ENCODE measurements at regions not wholly inside any gene's neighbourhood (a gene's known extent, or its start where the extent isn't known, plus 50 kb on each side); places are given as distances from the start of the nearest gene placed in this dataset.
"Not testable (repeated sequence)": the region's sequence is repeated elsewhere in the genome, so short reads cannot be mapped to it uniquely, and the experiment has no call there.

DNA sequence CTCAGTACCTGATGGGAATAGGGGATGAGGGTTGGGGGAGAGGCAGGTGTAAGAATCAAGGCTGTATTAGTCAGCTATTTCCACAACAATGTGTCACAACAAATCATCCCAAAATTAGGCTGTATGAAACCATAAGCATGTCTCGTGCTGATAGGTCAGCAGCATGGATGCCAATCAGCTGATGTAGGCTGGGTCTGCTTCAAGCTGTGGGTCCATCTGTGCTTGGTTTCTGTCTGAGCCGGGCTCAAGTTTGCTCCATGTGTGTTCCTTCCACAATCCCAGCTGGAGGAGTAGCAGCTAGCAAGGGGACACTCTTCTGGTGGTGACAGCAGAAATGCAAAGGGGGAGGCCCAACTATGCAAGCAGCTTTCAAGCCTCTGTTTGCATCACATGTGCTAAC, 97.9 kb upstream of the ZNF746 start:
- no peak for DNase-seq
- no peak for TF ChIP-seq POLR2A (IDR thresholded peaks at IDR 0.05; ENCODE audit: low read length)
- no peak for TF ChIP-seq GATA1 (IDR thresholded peaks at IDR 0.05; ENCODE audit: low read depth, low read length)

DNA sequence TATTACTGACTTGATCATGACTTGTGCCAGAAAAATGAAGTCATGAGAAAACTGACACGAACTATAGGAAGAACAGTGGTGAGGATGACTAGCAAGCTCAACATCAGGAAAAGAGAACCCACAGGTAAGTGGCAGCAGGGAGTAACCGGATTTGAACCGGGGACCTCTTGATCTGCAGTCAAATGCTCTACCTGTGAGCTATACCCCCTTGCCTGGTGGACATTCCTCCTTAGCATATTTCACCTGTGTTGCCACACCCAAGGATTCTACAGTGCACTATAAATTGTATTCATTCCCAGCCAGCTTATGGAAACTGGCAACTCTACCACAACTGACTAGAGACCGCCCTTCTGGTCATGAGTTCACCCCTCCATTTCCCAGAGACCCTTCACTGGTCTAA, 97.5 kb upstream of the ZNF746 start:
- DNase-seq, result no peak
- TF ChIP-seq POLR2A (IDR thresholded peaks at IDR 0.05; ENCODE audit: low read length) (no peak), GATA1 (IDR thresholded peaks at IDR 0.05; ENCODE audit: low read depth, low read length) (no peak)

DNA sequence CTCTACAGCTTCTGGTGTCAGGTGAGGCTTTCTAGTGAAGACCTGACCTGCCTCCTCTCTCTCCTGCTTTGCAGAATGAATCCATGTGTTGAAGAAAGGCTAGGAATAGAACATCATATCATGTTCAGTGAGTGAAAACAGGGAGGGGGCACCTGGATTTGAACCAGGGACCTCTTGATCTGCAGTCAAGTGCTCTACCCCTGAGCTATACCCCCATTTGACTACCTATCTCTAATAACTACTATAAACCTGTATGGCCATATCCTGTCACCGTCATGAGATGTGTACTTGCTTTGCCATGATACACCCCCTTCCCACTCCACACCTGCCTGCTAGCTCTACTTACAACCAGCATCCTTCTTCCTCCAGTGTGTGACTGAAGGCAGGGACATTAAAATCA, 91.3 kb upstream of the ZNF746 start:
- DNase-seq, result no peak
- TF ChIP-seq GATA1 (IDR thresholded peaks at IDR 0.05; ENCODE audit: low read depth, low read length) (no peak), POLR2A (IDR thresholded peaks at IDR 0.05; ENCODE audit: low read length) (no peak)

DNA sequence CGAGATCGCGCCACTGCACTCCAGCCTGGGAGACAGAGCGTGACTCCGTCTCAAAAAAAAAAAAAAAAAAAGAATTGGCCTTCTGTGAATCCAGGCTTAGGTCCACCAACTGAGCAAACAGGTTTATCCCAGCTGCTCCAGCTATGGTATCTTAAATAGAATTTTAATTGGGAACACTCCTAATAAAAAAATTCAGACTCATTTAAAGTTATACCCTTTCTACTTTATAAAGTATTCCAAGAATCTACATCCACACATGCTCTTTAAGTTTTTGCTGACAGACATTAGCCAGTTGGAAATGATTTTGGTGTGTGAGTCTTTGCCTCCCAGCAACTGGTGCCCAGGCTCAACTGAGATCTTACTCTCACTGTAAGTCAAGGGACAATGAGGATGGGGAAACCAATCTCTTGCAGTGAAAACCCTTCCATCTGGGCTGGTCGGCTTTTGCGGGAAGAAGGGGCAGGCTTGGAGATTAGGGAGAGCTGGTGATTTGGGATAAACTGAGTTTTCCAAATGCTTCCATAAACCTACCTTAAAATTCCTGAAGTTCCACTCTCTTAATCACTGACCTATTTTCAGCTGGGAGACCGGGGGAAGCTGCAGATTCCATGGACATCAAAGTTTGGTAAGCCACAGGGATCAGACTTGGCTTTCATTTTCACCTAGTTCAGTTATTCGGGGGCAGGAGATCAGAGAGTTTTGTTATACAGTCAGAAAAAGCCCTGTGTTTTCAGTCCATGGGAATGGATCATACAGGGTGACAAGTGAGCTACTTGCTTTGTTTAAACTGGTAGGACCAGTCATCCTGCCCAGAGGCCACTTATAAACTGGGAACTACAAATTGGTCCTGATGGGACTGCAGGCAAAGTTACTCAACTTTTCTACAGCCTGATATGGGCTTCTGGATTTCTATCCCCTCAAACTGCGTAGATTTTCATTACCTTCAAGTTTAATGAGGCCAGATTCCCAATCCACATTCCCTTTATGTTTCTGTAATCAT, 89.3 kb upstream of the ZNF746 start:
- no peak for DNase-seq
- TF ChIP-seq GATA1 (IDR thresholded peaks at IDR 0.05; ENCODE audit: low read depth, low read length) (no peak), POLR2A (IDR thresholded peaks at IDR 0.05; ENCODE audit: low read length) (no peak)

DNA sequence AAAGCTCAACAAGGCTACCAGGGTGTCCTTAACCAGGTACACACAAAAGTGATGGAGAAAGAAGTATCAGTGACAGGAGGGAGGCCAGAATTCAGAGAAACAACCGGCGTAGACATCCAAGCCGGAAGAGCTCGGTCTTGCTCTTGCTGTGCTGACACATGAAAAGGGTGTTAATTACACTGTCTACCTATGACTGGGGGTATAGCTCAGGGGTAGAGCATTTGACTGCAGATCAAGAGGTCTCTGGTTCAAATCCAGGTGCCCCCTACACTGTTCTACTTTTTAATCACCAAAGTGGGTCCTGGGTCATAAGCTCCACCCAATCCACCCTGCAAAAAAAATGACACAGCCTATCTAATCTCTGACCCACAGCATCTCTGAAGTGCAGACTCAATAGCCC, 86.9 kb upstream of the ZNF746 start:
- peak in 1 of 2 experiments; percentile 5 for DNase-seq

DNA sequence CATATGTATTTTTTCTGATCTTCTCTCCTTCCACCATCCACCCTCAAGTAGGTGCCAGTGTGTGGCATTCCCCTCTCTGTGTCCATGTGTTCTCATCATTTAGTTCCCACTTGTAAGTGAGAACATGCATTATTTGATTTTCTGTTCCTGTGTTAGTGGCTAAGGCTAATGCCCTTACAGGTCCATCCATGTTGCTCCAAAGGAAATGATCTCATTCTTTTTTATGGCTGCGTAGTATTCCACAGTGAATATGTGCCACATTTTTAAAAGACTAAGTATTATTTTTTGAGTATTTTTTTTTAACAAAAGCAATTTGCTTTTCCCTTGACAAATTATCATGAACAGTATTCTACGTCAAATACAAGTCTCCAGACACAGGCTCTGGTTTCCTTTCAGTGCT, 86.4 kb upstream of the ZNF746 start:
- TF ChIP-seq GATA1 (IDR thresholded peaks at IDR 0.05; ENCODE audit: low read depth, low read length) (no peak), POLR2A (IDR thresholded peaks at IDR 0.05; ENCODE audit: low read length) (no peak)
- no peak for DNase-seq

More for the DNA sequence above, 86.9 kb upstream of the ZNF746 start:
- TF ChIP-seq GATA1 (IDR thresholded peaks at IDR 0.05; ENCODE audit: low read depth, low read length) (no peak), POLR2A (IDR thresholded peaks at IDR 0.05; ENCODE audit: low read length) (no peak)

DNA sequence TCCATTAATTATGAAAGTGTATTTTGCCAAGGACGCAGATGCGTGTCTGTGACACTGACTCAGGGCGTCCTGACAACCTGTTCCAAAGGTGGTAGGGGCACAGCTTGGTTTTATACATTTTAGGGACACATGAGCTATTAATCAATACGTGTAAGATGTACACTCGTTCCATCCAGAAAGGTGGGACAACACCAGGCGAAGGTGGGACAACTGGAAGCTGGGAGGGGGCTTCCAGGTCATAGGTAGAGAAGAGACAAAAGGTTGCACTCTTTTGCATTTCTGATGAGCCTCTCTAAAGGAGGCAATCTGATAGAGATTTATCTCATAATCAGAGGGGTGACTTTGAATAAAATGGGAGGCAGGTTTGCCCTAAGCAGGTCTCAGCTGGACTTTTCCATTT, 82.7 kb upstream of the ZNF746 start:
- DNase-seq, result no peak
- no peak for TF ChIP-seq GATA1 (IDR thresholded peaks at IDR 0.05; ENCODE audit: low read depth, low read length)
- TF ChIP-seq POLR2A (IDR thresholded peaks at IDR 0.05; ENCODE audit: low read length), result no peak

DNA sequence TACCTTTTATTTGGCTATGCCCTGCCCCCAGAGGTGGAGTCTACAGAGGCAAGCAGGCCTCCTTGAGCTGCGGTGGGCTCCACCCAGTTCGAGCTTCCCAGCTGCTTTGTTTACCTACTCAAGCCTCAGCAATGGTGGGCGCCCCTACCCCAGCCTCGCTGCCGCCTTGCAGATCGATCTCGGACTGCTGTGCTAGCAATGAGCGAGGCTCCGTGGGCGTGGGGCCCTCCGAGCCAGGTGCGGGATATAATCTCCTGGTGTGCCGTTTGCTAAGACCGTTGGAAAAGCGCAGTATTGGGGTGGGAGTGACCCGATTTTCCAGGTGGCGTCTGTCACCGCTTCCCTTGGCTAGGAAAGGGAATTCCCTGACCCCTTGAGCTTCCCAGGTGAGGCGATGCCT, 81.8 kb upstream of the ZNF746 start:
- not testable (repeated sequence) for DNase-seq

DNA sequence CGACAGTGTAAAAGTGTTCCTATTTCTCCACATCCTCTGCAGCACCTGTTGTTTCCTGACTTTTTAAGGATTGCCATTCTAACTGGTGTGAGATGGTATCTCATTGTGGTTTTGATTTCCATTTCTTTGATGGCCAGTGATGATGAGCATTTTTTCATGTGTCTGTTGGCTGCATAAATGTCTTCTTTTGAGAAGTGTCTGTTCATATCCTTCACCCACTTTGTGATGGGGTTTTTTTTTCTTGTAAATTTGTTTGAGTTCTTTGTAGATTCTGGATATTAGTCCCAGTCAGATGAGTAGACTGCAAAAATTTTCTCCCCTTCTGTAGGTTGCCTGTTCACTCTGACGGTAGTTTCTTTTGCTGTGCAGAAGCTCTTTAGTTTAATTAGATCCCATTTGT, 76.8 kb upstream of the ZNF746 start:
- not testable (repeated sequence) for DNase-seq

DNA sequence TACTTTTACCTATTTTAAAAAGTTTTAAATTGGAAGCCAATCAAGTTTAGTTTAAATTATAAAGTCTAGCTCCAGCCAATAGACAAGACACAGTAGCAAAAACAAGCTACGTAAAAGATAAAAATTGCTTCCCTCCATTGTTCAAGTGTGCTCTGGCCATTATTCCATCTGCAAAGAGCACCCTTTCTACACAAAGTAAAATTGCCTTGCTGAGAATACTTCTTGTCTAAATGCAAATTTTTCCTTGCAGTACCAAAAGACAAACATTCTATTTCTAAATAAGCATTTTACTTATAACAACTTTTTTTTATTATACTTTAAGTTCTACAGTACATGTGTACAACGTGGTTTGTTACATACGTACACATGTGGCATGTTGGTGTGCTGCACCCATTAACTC, 75.9 kb upstream of the ZNF746 start:
- peak in 1 of 2 experiments; percentile 20 for DNase-seq
- TF ChIP-seq GATA1 (IDR thresholded peaks at IDR 0.05; ENCODE audit: low read depth, low read length) (no peak), POLR2A (IDR thresholded peaks at IDR 0.05; ENCODE audit: low read length) (no peak)

DNA sequence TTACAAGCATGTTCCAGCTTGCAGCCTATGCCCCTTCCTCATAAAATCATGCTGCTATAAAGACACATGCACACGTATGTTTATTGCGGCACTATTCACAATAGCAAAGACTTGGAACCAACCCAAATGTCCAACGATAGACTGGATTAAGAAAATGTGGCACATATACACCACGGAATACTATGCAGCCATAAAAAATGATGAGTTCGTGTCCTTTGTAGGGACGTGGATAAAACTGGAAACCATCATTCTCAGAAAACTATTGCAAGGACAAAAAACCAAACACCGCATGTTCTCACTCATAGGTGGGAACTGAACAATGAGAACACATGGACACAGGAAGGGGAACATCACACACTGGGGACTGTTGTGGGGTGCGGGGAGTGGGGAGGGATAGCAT, 75.3 kb upstream of the ZNF746 start:
- DNase-seq, result not testable (repeated sequence)

DNA sequence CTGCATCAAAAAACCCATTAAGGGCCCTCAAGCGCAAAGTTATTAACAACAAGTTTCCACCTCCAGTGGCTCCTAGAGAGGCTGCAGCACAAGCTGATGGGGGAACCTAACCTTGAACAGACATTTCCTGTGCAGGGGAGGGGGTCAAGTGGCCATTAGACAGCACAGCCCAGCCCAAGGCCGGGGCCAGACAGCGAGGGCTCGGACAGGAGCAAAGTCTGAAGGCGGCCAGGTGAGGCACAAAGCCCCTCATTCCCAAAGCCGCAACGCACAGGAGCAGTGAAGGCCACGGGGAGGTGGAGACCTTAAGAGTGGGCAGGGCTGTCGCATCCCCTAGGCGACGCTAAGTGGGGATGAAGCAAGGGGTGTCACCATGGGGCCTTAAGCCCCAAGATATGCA, 73.2 kb upstream of the ZNF746 start:
- DNase-seq, result no peak
- TF ChIP-seq POLR2A (IDR thresholded peaks at IDR 0.05; ENCODE audit: low read length), result no peak
- no peak for TF ChIP-seq GATA1 (IDR thresholded peaks at IDR 0.05; ENCODE audit: low read depth, low read length)

DNA sequence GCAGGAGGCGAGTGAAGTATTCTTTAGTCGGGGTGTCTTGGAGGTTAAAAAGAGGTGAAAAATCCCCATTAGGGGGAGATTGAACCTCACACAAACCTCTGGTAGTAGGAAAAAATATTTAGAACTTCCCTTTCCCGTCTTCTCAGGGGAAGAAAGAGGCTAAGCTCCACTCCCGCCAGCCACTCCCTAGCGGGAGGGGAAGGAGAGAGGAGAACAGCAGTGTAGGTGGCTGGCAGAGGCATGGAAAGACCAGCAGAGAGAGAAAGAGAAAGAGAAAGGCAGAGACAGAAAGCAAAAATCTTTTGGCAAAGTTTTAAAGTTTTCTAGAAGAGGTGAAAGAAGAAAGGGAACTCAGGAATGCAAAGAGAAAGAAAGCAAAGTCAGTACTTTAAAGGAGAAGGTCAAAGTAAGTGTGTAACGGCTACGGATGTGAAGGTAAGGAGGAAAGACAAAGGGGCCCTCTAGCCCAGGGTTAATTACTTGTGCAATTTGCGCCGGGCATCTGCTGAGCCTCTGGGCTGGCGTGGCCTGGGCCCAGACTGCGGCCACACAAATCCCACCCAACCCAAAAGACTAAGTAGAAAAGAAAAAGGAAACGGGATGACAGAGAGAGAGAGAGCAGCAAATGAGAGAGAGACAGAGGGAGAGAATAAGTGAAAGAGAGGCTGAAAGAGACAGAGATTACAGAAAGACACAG, 72.3 kb upstream of the ZNF746 start:
- no peak for TF ChIP-seq POLR2A (IDR thresholded peaks at IDR 0.05; ENCODE audit: low read length)
- TF ChIP-seq GATA1 (IDR thresholded peaks at IDR 0.05; ENCODE audit: low read depth, low read length), result no peak
- DNase-seq, result no peak

DNA sequence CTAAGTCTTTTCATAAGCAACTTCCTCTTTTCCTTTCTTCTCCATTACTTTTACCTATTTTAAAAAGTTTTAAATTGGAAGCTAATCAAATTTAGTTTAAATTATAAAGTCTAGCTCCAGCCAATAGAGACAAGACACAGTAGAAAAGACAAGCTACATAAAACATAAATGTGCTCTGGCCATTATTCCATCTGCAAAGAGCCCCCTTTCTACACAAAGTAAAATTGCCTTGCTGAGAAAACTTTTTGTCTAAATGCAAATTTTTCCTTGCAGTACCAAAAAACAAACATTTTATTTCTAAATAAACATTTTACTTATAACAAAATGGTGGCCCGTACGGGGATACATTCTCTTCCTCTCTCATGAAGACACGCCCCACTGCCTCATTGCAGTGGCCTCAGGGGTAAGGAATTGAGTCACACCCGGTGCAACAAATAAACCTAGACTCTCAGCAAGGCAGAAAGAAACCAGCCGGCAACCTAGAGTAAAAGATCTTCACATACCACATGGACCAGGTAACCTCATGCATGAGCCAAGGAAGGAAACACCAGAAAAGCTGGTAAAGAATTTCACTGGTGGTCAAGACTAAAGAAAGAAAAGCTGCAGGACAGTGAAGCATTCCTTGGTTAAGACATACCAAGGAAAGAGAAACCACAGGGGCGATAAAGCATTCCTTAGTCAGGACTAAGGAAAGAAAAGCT, 71.6 kb upstream of the ZNF746 start:
- no peak for TF ChIP-seq POLR2A (IDR thresholded peaks at IDR 0.05; ENCODE audit: low read length)
- no peak for TF ChIP-seq GATA1 (IDR thresholded peaks at IDR 0.05; ENCODE audit: low read depth, low read length)
- DNase-seq, result no peak
